Bronchial epithelial cell (primary cell): ENCODE measurements at regions not wholly inside any gene's neighbourhood (a gene's known extent, or its start where the extent isn't known, plus 50 kb on each side); places are given as distances from the start of the nearest gene placed in this dataset.
"Not testable (repeated sequence)": the region's sequence is repeated elsewhere in the genome, so short reads cannot be mapped to it uniquely, and the experiment has no call there.

Source experiments
- DNase-seq: peaks from one replicate; pipeline ENCODE4 v3.0.0-alpha.2; 2010; ENCODE audit warnings: low read depth
- FAIRE-seq: peaks from 2 replicates; lab custom pipeline; 2011; peaks lifted over from hg19 to GRCh38; lab: Jason Lieb, UNC
- H3K27me3 ChIP-seq: 2 replicates; pipeline ENCODE4 v1.5.1; 2011; ENCODE audit warnings: low read length; ENCODE audit not compliant: control insufficient read depth, insufficient read depth
- H3K36me3 ChIP-seq: 2 replicates; pipeline ENCODE4 v1.5.1; 2011; ENCODE audit warnings: low read length; ENCODE audit not compliant: control insufficient read depth, insufficient read depth
- H3K4me3 ChIP-seq: 2 replicates; pipeline ENCODE4 v1.5.1; 2011; ENCODE audit warnings: mild to moderate bottlenecking, low read depth, low read length, control low read depth
- CTCF ChIP-seq: IDR thresholded peaks from 2 replicates; pipeline ENCODE4 v1.5.1; 2011; ENCODE audit warnings: mild to moderate bottlenecking, moderate library complexity, low read length, control low read depth, inconsistent platforms; ENCODE audit not compliant: insufficient read depth, severe bottlenecking

- Histone ChIP-seq H3K27me3 (no peaks in the 10 kb centered on the region), H3K36me3 (no peaks in the 10 kb centered on the region), H3K4me3 (no peak overlapping the region)
- FAIRE-seq = no peak
- no peak for DNase-seq
- no peak for TF ChIP-seq CTCF
These were observed 342.6 kb upstream of the PKN2 start for GRCh38 chr1:88341447-88341846.

- FAIRE-seq, H3K27me3 ChIP-seq, H3K36me3 ChIP-seq, DNase-seq, H3K4me3 ChIP-seq: not testable (repeated sequence)
These were observed 342.0 kb upstream of the PKN2 start for GRCh38 chr1:88342081-88342480.

- DNase-seq (no peak), FAIRE-seq (no peak)
- H3K36me3 ChIP-seq = no peaks in the 10 kb centered on the region
These were observed 333.4 kb upstream of the PKN2 start for GRCh38 chr1:88350648-88351047.

GRCh38 chr1:88351960-88352359 is 332.1 kb upstream of the PKN2 start:
- no peak for TF ChIP-seq CTCF

More at GRCh38 chr1:88350648-88351047, 333.4 kb upstream of the PKN2 start:
- H3K4me3 ChIP-seq = no peak overlapping the region
- no peaks in the 10 kb centered on the region for H3K27me3 ChIP-seq
- no peak for TF ChIP-seq CTCF

GRCh38 chr1:88354256-88354655 is 329.8 kb upstream of the PKN2 start:
- H3K27me3 ChIP-seq = no peaks in the 10 kb centered on the region
- no peak overlapping the region for H3K4me3 ChIP-seq
- DNase-seq (no peak), FAIRE-seq (no peak)
- no peak for TF ChIP-seq CTCF
- H3K36me3 ChIP-seq = no peaks in the 10 kb centered on the region

More at GRCh38 chr1:88351960-88352359, 332.1 kb upstream of the PKN2 start:
- no peak for DNase-seq
- H3K27me3 ChIP-seq = no peaks in the 10 kb centered on the region
- FAIRE-seq = no peak
- H3K4me3 ChIP-seq = no peak overlapping the region
- no peaks in the 10 kb centered on the region for H3K36me3 ChIP-seq

- FAIRE-seq = no peak
These were observed 326.3 kb upstream of the PKN2 start for GRCh38 chr1:88357729-88358128.

More at GRCh38 chr1:88357729-88358128, 326.3 kb upstream of the PKN2 start:
- Histone ChIP-seq H3K36me3 (no peaks in the 10 kb centered on the region), H3K27me3 (no peaks in the 10 kb centered on the region), H3K4me3 (no peak overlapping the region)
- TF ChIP-seq CTCF = no peak
- DNase-seq = no peak
